IPS DF 4.7 (cell line): ENCODE measurements at regions not wholly inside any gene's neighbourhood (a gene's known extent, or its start where the extent isn't known, plus 50 kb on each side); places are given as distances from the start of the nearest gene placed in this dataset.
"Not testable (repeated sequence)": the region's sequence is repeated elsewhere in the genome, so short reads cannot be mapped to it uniquely, and the experiment has no call there.

Experiments used
- DNase-seq: peaks from one replicate; pipeline ENCODE4 v3.0.0-alpha.2; 2013; ENCODE audit warnings: low spot score; ENCODE audit errors: extremely low read depth

DNA sequence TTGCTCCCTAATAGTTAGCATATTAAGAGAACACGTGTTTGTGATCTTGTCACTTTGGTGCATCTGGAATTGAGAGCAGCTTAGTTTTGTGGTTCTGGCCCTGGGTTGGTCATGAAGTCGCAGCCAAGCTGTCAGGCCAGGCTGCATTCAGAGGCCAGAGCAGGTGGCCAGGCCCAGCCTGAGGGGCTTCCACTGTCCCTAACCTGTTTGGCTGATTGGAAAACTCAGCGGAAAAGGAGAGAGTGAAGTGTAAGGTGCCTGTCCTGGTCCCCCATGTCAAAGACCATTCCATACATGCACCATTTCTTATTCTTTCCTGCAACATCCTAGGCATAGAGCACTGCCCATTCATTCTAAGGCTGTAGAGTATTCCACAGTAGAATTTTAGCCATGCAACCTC lies 111.5 kb upstream of the IGLL5 start:
- DNase-seq = no peak

- no peak for DNase-seq
These were observed 108.4 kb upstream of the IGLL5 start for GRCh38 chr22:22779213-22779612.

- no peak for DNase-seq
These were observed 104.0 kb upstream of the IGLL5 start for GRCh38 chr22:22783575-22783974.

DNA sequence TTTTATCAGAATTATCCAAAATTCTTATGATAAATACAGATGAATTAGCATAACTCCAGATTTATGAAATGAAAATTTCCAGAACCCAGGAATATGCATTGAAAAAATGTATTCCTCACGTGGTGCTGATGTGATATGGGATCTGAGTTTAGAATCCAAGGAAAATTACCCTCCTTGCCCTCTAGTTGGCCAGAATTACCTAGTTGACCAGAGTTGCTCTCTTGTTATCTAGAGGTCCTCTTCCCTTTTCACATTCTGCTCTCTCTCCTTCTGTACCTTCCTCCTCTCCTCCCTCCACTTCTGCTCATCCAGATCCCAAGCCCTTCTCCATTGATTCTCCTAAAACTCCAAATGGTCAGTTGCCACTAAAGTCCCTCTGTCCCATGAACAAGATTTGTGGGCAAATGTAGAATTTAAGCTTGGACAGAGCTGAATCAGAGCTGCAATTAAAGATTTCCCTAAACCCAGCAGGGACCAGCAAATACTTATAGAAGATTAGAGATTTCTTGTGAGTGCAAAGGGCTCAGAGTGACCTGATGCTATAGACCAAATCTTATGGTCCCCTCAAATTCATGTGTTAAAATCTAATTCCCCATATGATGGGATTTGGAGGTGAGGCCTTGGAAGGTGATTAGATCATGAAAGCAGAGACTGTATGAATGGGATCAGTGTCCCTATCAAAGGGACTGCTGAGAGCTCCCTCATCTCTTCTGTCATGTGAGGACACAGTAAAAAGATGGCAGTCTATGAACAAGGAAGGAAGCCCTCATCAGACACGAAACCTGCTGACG lies 103.2 kb upstream of the IGLL5 start:
- no peak for DNase-seq

DNA sequence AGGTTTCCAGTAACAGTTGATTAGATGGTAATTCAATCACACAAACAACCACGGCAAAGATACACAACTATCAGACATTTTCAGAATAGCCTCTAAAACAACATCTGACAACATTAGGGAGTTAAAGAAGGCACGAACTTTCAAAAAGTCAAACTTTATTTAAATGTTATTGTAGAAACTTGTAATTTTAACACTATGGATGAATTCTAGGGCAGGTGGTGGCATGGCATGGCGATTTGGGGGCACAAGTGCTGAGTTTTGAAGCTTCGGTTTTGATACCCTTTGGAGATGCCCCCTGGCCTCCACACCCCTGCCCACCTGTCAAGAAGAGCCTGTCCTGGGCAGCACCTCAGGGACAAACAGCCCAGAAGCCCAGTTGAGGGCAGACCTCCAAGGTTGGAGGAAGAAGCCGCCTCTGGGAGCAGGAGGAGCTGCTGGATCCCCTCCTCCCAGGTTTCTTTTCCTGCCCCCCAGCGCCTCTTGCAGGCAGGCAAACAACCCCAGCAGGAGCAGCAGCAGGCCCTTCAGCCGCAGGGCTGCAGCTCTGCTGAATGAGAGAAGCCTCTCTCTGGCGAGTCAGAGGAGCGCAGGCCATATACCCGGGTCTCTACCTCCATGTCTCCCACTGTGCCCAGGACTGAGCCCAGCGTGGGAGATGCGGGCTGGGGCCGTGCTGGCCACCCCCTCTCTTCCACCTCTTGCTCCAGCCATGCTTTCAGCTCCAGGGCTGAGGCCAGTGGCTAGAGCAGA lies 102.1 kb upstream of the IGLL5 start:
- DNase-seq = no peak

DNA sequence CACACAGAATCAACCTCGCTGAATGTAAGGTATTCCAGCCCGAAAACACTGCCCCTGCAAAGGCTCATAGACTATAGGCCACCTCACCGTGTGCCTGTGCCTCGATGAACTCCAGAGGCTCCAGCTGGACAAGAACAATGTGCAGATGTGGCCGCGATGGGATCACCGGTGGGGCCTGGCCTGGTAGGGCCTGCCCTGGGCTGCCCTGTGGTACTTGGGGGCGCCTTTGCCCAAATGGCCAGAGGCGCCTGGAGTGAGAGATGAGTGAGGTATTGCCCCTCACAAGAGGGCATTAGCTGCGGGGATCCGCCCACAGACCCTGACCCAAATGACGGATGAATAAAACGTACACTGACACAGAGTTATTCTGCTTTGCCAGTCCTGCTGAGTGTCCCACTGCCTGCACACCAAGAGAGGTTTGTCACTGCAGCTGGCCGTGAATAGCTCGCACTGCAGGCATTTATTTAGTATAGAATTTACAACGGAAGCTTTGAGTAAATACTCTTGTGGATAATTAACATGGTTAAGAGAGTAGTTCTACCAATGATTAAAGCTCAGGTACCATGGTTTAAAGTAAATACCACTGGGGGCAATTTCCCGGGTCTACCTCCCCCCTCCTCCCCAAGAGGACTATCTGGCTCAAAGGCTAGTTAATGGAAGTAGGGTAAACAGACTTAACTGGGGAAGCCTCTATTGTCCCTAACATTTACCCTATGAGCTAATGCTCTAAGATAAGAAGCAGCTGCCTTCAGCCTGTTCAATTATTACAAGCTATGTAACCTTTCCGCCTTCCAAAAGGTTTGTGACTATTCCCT lies 101.1 kb upstream of the IGLL5 start:
- no peak for DNase-seq

GRCh38 chr22:22787151-22787550 lies 100.5 kb upstream of the IGLL5 start:
- DNase-seq = no peak

DNA sequence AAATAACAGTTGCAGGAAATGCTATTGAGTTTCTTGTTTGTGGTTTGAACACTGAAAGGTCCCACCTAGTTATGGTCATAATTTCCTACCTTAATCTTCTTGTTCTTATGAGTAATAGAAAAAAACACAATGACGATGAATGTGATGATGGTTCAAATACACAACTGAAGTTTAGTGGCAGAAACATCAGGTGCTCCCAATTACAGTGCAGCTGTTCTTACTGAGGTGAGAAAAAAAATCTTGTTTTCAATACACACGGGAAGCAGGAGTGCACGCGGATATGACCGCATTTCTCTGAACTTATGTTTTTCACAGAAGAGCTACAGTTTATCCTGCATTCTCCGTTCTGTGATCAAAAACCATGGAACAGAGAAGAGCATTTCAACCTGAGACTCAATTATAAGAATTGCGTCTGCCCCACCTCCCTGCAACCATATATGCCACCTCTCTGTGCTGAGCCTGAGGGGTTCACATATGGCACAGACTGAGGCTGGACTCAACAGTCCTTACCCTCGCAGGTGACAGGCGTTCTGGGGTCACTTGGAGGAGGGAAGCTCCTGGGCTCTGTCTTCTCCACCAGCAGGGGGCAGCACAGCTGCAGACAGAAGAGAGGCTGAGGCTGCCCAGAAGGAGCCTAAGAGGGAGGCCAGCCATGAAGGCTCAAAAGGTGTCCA lies 99.7 kb upstream of the IGLL5 start:
- no peak for DNase-seq

DNA sequence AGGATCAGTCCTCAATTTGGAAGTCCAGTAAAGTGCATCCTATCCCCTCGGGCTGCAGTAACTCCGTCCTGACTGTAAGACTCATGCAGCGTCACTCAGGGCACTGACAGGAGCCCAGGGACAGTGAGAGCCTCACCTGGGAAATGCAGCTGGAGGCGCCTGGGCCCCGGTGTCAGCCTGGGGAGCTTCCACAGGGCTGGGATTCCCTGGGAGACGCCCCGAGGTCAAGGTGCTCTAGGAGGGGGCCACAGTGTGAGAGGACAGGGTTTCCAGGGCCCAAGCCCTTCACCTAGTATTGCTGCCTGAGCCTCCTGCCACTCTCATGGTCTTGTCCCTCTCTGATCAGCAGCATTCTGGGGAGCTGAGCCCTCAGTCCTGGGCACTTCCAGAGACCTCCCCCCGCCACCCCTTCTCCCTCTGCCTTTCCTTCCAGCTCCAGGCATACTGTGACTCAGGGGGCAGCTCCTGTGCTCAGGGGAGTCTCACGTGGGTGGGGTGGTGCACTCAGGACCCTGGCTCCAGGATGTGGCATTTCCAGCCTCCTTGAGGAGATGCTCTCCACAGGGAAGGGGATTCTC lies 99.1 kb upstream of the IGLL5 start:
- no peak for DNase-seq

DNA sequence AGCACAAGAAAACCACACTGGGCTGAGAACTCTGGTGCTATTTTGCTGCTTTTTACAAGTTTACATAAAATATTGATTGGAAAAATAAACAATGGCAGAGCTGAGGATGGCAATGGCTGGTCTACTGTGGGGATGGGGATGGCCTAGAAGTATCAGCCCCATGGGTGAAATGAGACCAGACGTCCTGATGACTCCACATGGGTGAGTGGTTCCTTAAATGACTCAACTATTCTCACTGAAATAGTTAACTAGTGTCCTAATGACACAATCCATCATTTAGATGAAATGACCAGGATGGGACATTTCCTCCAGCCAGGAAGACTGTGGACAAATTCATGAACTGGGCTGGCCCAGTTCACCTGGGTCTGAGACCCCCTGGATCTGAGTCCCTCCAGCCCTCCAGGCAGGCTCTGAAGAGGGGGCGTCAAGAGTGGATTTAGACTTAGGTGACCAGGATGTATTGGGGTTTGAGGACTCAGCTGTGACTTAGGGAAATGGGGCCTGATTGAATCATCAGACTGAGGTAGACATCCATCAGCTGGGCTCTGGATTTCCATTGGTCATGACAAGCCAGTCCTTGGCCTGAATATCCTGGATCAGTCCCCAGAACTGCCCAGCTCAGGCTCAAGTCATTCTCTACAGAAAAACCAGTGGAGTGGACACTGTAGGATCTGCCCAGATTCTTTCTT lies 98.2 kb upstream of the IGLL5 start:
- DNase-seq = no peak

DNA sequence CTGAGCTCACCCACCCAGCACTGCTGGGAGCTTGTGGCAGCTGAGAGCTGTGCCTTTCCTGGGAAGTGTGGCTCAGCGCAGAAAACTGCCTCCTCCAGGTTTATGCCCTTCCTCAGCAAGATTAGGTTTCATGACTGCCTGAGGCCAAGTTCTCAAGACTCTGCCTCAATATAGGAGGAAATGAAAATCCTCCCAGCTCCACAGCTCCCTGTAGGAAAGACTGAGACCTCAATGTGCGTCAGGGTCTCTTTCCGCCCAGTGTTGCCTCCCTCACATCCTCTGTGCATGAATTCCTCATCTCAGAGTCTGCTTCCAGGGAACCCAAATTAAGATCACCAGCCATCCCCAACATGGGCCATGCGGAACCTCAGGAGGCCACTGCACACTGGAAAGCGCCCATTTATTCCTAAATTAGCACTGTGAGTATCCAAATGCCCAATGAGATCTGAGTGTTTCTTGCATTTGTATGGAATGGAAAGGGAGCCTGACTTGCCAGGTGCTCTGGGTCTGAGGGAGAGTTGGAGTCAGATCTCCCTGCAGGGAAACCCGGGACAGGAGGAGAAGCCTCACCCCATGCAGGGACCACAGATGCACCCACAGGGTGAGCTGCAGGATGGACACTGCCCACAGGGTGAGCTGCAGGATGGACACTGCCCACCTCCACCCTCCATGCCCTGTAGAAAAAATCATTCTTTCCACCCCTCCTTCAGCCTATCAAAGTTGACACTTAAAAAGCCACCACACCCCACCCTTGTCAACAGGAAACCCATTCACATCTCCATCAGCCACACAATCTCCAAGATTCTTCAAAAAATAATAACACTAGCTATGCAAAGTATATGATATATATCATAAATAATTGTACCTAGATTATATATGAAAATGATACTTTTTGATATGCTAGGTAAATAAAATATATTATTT lies 97.4 kb upstream of the IGLL5 start:
- DNase-seq = no peak

GRCh38 chr22:22791438-22792181 lies 96.0 kb upstream of the IGLL5 start:
- no peak for DNase-seq

DNA sequence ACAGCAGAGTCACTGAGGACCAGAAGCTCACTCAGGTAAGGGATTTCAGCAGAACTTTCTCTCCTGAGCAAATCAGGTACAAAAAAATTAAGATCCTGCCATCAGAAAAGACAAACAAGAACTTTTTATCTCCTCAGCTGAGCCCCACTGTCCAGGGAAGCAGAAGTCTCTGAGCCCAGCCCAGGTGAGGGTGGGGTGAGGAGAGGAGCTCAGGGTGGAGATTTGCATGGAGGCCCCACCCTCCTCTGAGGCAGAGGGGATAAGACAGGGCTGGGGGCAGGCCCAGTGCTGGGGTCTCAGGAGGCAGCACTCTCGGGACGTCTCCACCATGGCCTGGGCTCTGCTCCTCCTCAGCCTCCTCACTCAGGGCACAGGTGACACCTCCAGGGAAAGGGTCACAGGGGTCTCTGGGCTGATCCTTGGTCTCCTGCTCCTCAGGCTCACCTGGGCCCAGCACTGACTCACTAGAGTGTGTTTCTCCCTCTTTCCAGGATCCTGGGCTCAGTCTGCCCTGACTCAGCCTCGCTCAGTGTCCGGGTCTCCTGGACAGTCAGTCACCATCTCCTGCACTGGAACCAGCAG lies 95.3 kb upstream of the IGLL5 start:
- DNase-seq = not testable (repeated sequence)

DNA sequence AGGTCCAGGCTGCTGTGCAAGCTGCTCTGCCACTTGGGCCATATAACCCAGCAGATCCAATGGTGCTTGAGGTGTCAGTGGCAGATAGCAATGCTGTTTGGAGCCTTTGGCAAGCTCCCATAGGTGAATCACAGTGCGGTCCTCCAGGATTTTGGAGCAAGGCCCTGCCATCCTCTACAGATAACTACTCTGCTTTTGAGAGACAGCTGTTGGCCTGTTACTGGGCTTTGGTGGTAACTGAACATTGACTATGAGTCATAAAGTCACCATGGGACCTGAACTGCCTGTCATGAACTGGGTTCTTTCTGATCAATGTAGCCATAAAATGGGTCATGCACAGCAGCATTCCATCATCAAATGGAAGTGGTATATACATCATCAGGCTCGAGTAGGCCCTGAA lies 92.0 kb upstream of the IGLL5 start:
- not testable (repeated sequence) for DNase-seq

GRCh38 chr22:22796724-22797123 lies 90.9 kb upstream of the IGLL5 start:
- no peak for DNase-seq

DNA sequence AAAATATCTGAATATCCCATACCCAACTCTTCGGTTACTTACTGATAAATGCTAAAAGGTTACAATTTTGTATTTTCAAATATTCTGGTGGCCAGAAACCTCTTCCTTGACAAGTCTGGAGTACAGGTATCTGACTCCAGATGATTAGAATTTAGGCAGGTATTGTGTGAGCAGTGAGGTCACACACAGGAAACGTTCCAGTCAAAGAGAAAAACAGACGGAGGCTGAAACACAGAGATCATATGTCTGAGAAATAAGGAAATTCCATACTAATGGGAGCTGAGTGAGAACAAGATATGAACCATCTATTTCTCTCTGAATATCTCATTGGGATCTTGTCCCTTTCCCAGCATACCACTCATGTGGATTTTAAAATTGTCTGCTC lies 89.4 kb upstream of the IGLL5 start:
- DNase-seq = no peak

DNA sequence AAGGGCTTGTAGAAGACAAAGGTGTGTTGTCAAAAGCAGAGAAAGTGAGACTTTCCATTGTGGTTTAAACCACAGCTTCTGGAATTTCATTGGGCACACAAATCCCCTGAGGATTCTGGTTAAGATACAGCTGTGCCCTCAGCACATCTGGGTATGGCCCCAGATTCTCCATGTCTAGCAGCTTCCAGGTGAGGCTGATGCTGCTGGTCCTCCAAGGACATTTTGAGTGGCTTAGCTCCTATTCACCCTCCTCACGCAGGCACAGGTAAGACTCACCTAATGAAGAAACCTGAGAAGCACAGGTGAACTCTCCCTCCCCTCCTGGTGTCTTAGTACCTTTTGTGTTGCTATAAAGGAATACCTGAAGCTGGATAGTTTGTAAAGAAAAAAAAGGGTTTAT lies 88.9 kb upstream of the IGLL5 start:
- DNase-seq = no peak

DNA sequence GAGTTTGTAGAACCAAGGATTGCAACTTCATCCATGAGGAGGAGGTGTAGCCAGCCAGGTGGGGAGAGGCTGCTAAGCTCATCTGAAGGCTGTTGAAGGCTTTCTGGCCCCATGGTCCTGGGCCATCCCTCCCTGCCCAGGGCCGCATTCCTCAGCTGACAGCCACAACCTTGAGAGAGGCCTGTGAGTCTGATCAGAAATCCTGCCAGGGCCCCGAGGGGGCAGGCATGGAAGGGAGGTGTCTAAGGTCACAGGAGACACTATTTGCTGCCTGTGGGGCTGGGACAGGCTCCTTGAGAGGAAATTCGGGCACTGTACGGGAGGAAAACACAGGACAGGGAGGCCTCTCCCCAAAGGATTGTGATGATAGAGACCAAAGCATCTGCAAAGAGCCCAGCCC lies 88.1 kb upstream of the IGLL5 start:
- DNase-seq = no peak
